Liver (tissue), 7 donors: ENCODE measurements at regions not wholly inside any gene's neighbourhood (a gene's known extent, or its start where the extent isn't known, plus 50 kb on each side); places are given as distances from the start of the nearest gene placed in this dataset.

Source experiments
- DNase-seq: peaks from one replicate; pipeline ENCODE4 v3.0.0-alpha.2; 2017; ENCODE audit warnings: low spot score
- H3K27ac ChIP-seq, 2 donors: one replicate each; pipeline ENCODE4 v1.7.0; 2013; ENCODE audit warnings: inconsistent platforms in 2 of 2, low read length in 2 of 2, control low read depth in 1 of 2, low read depth in 1 of 2, mild to moderate bottlenecking in 1 of 2
- H3K27me3 ChIP-seq, 4 donors: one replicate each; pipeline versions ENCODE4 v1.6.1 to v1.7.0; 2013; ENCODE audit warnings: low read length in 3 of 4, inconsistent platforms in 1 of 4, mild to moderate bottlenecking in 1 of 4, moderate library complexity in 1 of 4; ENCODE audit not compliant: control insufficient read depth in 4 of 4, insufficient read depth in 4 of 4
- H3K36me3 ChIP-seq, 4 donors: one replicate each; pipeline versions ENCODE4 v1.6.1 to v1.7.0; 2013; ENCODE audit warnings: low read length in 3 of 4, mild to moderate bottlenecking in 3 of 4, low read depth in 1 of 4, moderate library complexity in 1 of 4; ENCODE audit not compliant: control insufficient read depth in 4 of 4, insufficient read depth in 3 of 4
- H3K4me1 ChIP-seq, 4 donors: one replicate each; pipeline versions ENCODE4 v1.6.1 to v1.7.0; 2013; ENCODE audit warnings: low read length in 3 of 4, mild to moderate bottlenecking in 3 of 4, moderate library complexity in 1 of 4; ENCODE audit not compliant: control insufficient read depth in 4 of 4, insufficient read depth in 4 of 4
- H3K4me3 ChIP-seq, 3 donors: one replicate each; pipeline versions ENCODE4 v1.6.1 to v1.7.0; 2013; ENCODE audit warnings: low read length in 3 of 3, control low read depth in 1 of 3, low read depth in 1 of 3, mild to moderate bottlenecking in 1 of 3
- H3K9ac ChIP-seq, 2 donors: one replicate each; pipeline ENCODE4 v1.7.0; 2013; ENCODE audit warnings: low read length in 2 of 2, mild to moderate bottlenecking in 2 of 2, moderate library complexity in 2 of 2, control low read depth in 1 of 2, low read depth in 1 of 2
- H3K9me3 ChIP-seq, 4 donors: one replicate each; pipeline versions ENCODE4 v1.6.1 to v1.7.0; 2013; ENCODE audit warnings: low read length in 3 of 4; ENCODE audit not compliant: control insufficient read depth in 4 of 4
- EGR1 ChIP-seq, 2 donors: IDR thresholded peaks; 2 replicates each; pipeline ENCODE4 v1.6.1; 2016 to 2018; ENCODE audit warnings: antibody characterized with exemption in 2 of 2, low read depth in 2 of 2
- FOXA1 ChIP-seq: IDR thresholded peaks from 2 replicates; pipeline ENCODE4 v1.6.1; 2016; ENCODE audit warnings: antibody characterized with exemption
- GABPA ChIP-seq, 2 donors: IDR thresholded peaks in 1 of 2; conservative IDR thresholded peaks in 1 of 2; 2 replicates each; pipeline ENCODE4 v1.6.1; 2016; ENCODE audit warnings: antibody characterized with exemption in 2 of 2, mild to moderate bottlenecking in 1 of 2, moderate library complexity in 1 of 2
- HNF4A ChIP-seq, 2 donors: conservative IDR thresholded peaks; 2 replicates each; pipeline ENCODE4 v1.6.1; 2016; ENCODE audit warnings: antibody characterized with exemption in 2 of 2, mild to moderate bottlenecking in 2 of 2
- HNF4G ChIP-seq: IDR thresholded peaks from 2 replicates; pipeline ENCODE4 v1.6.1; 2016; ENCODE audit warnings: antibody characterized with exemption
- JUND ChIP-seq, 2 donors: IDR thresholded peaks; 2 replicates each; pipeline ENCODE4 v1.6.1; 2016; ENCODE audit warnings: antibody characterized with exemption in 2 of 2
- TAF1 ChIP-seq: conservative IDR thresholded peaks from 2 replicates; pipeline ENCODE4 v1.6.1; 2016; ENCODE audit warnings: antibody characterized with exemption, mild to moderate bottlenecking
- YY1 ChIP-seq: IDR thresholded peaks from 2 replicates; pipeline ENCODE4 v1.6.1; 2016; ENCODE audit warnings: antibody characterized with exemption, mild to moderate bottlenecking
- WGBS: extraction: QIAGEN DNeasy Blood & Tissue Kit; methylation state at CpG from one replicate; pipeline ENCODE4 v1.1.7; 2013; 5-methylcytosine and 5-hydroxymethylcytosine counted together
- TF ChIP-seq, protein P1 (sequence below): IDR thresholded peaks from 2 replicates; pipeline ENCODE4 v1.6.1; 2016; ENCODE audit warnings: antibody characterized with exemption
- donor health status: healthy.
- donor health status: healthy.
- donor health status: healthy.
- donor health status: healthy.

DNA sequence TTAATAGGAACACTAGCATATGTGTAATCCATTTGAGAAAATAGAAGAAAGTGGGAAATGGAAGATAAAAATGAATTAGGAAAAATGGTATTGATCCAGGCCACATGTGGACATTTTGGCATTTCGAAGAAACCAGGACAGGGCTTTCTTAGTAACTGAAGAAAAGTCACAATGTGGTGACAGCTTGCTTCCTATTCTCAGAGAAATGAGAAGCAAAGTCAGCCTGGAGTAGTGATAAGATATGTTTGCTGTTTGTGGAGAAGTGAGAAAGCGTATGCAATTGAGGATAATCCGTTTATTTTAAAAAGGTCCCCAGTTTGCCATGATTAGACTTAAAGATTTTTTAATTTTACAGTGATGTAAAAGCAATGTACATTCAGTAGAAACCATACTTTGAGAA is 127.9 kb downstream of the SLITRK6 start:
- WGBS: 76% methylated on average over 3 of the region's 3 CpGs

DNA sequence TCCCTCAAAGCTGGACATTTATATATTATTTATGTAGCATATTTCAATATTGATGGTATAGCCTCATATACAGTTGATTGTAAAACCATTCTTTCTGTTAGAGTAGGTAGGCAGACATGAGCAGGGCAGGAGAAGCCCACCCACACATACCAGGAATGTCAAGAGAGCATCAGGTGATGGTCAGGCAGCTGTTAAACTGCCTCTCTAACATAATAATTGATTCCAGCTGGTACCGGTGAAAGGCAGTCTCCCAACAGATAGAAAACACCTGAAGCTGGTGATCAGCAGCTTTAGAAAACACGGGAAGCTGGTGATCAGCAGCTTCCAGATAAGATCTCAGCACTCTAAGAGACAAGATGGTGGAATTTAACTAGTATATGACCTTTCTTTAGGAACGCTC is 132.9 kb downstream of the SLITRK6 start:
- H3K4me1 ChIP-seq: no peaks in the 10 kb centered on the region
- H3K27ac ChIP-seq: no peak overlapping the region
- no peaks in the 10 kb centered on the region for H3K9me3 ChIP-seq
- no peaks in the 10 kb centered on the region for H3K27me3 ChIP-seq
- no peak for DNase-seq
- H3K9ac ChIP-seq: no peak overlapping the region
- TF ChIP-seq FOXA1: no peak
- no peak for TF ChIP-seq EGR1 (IDR thresholded peaks at IDR 0.05; ENCODE audit: low read depth in 2 of 2)
- TF ChIP-seq HNF4G: no peak
- TF ChIP-seq HNF4A (conservative IDR thresholded peaks at IDR 0.05): no peak
- TF ChIP-seq JUND (IDR thresholded peaks at IDR 0.05): no peak
- no peak overlapping the region for H3K4me3 ChIP-seq
- WGBS: 22% methylated on average over 3 of the region's 3 CpGs
- H3K36me3 ChIP-seq: no peaks in the 10 kb centered on the region

More for the DNA sequence above, 127.9 kb downstream of the SLITRK6 start:
- H3K9me3 ChIP-seq: peaks cover 0 to 6% (median 4%) of the 10 kb centered on the region in 4 donors
- no peak overlapping the region for H3K27ac ChIP-seq
- no peak for DNase-seq
- no peaks in the 10 kb centered on the region for H3K36me3 ChIP-seq
- H3K4me1 ChIP-seq: no peaks in the 10 kb centered on the region
- H3K27me3 ChIP-seq: no peaks in the 10 kb centered on the region
- no peak overlapping the region for H3K9ac ChIP-seq
- H3K4me3 ChIP-seq: no peak overlapping the region
- no peak for TF ChIP-seq TAF1

DNA sequence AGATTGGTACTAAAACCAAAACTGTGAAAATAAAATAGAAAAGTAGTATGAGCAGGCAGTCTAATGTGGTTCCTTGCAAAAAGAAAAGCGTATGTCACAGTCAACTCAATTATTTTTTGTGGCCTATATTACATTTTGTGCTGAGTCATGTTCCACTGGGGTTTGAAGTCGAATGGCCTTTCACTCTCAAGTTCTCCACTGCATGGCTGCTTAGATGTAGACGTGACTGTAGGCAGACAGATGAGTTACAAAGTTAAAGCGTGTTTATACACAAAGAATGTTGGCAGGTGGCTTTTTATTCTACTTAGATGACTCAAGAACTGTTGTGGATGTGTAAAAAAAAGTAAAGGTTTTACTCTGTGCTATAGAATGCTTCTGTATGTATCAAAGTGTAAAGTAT is 133.9 kb downstream of the SLITRK6 start:
- Histone ChIP-seq H3K4me3 (no peak overlapping the region), H3K27ac (no peak overlapping the region), H3K4me1 (no peaks in the 10 kb centered on the region), H3K36me3 (no peaks in the 10 kb centered on the region), H3K9me3 (no peaks in the 10 kb centered on the region), H3K9ac (no peak overlapping the region), H3K27me3 (no peaks in the 10 kb centered on the region)
- WGBS: 66% methylated on average over 4 of the region's 4 CpGs
- DNase-seq: no peak
- TF ChIP-seq YY1: no peak
- TF ChIP-seq, protein P1, sequence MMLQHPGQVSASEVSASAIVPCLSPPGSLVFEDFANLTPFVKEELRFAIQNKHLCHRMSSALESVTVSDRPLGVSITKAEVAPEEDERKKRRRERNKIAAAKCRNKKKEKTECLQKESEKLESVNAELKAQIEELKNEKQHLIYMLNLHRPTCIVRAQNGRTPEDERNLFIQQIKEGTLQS: no peak

DNA sequence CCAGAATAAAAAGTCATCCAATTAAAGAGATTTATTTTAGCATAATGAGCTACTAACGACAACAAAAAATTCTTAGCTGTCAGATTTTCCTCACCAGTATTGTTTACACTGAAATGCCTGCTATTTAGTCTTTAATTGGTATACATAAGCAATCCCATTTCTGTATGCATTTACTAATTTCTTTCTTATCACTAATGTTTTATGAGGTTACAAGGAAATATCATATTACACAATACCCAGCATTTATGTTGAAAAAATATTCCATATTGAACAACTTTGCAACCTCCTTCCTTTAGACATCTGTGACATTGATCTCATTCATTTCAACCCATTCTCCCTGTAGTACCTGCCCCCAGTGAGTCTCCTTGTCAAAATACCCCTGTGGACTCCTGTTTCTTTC is 135.4 kb downstream of the SLITRK6 start:
- H3K4me1 ChIP-seq: no peaks in the 10 kb centered on the region
- no peaks in the 10 kb centered on the region for H3K9me3 ChIP-seq
- no peaks in the 10 kb centered on the region for H3K36me3 ChIP-seq
- no peak overlapping the region for H3K4me3 ChIP-seq
- TF ChIP-seq EGR1 (IDR thresholded peaks at IDR 0.05; ENCODE audit: low read depth in 2 of 2): no peak
- 82% methylated on average over 1 of the region's 1 CpG for WGBS
- no peak for DNase-seq
- H3K27me3 ChIP-seq: no peaks in the 10 kb centered on the region
- H3K9ac ChIP-seq: no peak overlapping the region
- H3K27ac ChIP-seq: no peak overlapping the region

DNA sequence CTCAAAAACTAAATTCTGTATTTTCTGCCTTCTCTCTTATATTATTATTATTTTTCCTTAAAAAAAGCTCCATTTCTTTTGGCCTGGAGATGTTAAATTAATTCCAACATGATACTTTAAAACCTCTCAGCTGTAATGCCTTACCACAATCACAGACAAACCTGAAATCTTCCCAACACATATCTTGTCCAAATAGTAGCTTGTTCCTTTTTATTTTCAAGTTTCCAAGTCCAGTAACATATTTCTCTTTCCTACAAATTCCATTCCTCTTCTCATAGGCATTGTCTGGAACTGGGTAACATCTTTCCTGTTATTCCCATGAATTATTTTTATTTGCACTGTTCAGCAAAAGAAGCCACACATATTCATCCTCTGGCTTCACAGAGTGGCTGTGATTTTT is 137.0 kb downstream of the SLITRK6 start:
- no peak overlapping the region for H3K4me3 ChIP-seq

More for the DNA sequence above, 137.0 kb downstream of the SLITRK6 start:
- no peak overlapping the region for H3K27ac ChIP-seq
- DNase-seq: no peak
- no peaks in the 10 kb centered on the region for H3K36me3 ChIP-seq
- TF ChIP-seq EGR1 (IDR thresholded peaks at IDR 0.05; ENCODE audit: low read depth in 2 of 2) (no peak), GABPA (IDR thresholded peaks at IDR 0.05 in 1 of 2, conservative IDR thresholded peaks at IDR 0.05 in 1 of 2) (no peak)
- no peaks in the 10 kb centered on the region for H3K9me3 ChIP-seq
- H3K27me3 ChIP-seq: no peaks in the 10 kb centered on the region
- no peak overlapping the region for H3K9ac ChIP-seq
- no peaks in the 10 kb centered on the region for H3K4me1 ChIP-seq
